ENCODE measurements at regions not wholly inside any gene's neighbourhood (a gene's known extent, or its start where the extent isn't known, plus 50 kb on each side); places are given as distances from the start of the nearest gene placed in this dataset.

- Histone ChIP-seq H3K9me3 (ENCODE audit: insufficient read depth, low read depth, low read length) (peaks cover 4% of the 10 kb centered on the region), H3K79me2 (ENCODE audit: insufficient read depth, low read length) (no peaks in the 10 kb centered on the region), H3K27me3 (ENCODE audit: insufficient read depth, low read length) (no peaks in the 10 kb centered on the region), H2AFZ (ENCODE audit: low read depth, low read length) (no peak overlapping the region), H4K20me1 (ENCODE audit: insufficient read depth, low read length) (no peaks in the 10 kb centered on the region), H3K4me1 (ENCODE audit: insufficient read depth, low read length) (no peaks in the 10 kb centered on the region), H3K4me2 (ENCODE audit: low read length) (no peak overlapping the region), H3K27ac (ENCODE audit: low read depth, low read length) (no peak overlapping the region), H3K36me3 (ENCODE audit: insufficient read depth, low read length) (no peaks in the 10 kb centered on the region), H3K4me3 (ENCODE audit: insufficient read depth, low read depth, low read length) (no peak overlapping the region), H3K9ac (ENCODE audit: low read length) (no peak overlapping the region)
- H3K4me1 Mint-ChIP-seq (ENCODE audit: low read depth, unreplicated experiment), result peaks cover 3% of the 10 kb centered on the region
- DNase-seq (ENCODE audit: low read depth), result no peak
- H3K9me3 Mint-ChIP-seq (ENCODE audit: unreplicated experiment), result no peaks in the 10 kb centered on the region
- TF ChIP-seq CTCF (IDR thresholded peaks at IDR 0.05; ENCODE audit: insufficient read depth, low read depth, low read length), result no peak
- TF ChIP-seq EZH2 (IDR thresholded peaks at IDR 0.05; ENCODE audit: insufficient read depth, low read length), result no peak
- H3K36me3 Mint-ChIP-seq (ENCODE audit: low read depth, unreplicated experiment), result no peaks in the 10 kb centered on the region
- H3K27me3 Mint-ChIP-seq (ENCODE audit: low read depth, unreplicated experiment), result peaks cover 7% of the 10 kb centered on the region
- no peak for FAIRE-seq
- H3K27ac Mint-ChIP-seq (ENCODE audit: unreplicated experiment), result no peak overlapping the region
- H3K4me3 Mint-ChIP-seq (ENCODE audit: unreplicated experiment), result no peak overlapping the region
Observed at GRCh38 chr2:117407746-117408145, 406.7 kb upstream of the DDX18 start.

- Mint-ChIP-seq H3K27me3 (ENCODE audit: low read depth, unreplicated experiment) (peaks cover 7% of the 10 kb centered on the region), H3K36me3 (ENCODE audit: low read depth, unreplicated experiment) (no peaks in the 10 kb centered on the region), H3K4me1 (ENCODE audit: low read depth, unreplicated experiment) (peaks cover 6% of the 10 kb centered on the region), H3K27ac (ENCODE audit: unreplicated experiment) (no peak overlapping the region), H3K9me3 (ENCODE audit: unreplicated experiment) (peaks cover 4% of the 10 kb centered on the region), H3K4me3 (ENCODE audit: unreplicated experiment) (no peak overlapping the region)
- Histone ChIP-seq H4K20me1 (ENCODE audit: insufficient read depth, low read length) (no peaks in the 10 kb centered on the region), H2AFZ (ENCODE audit: low read depth, low read length) (no peak overlapping the region), H3K27me3 (ENCODE audit: insufficient read depth, low read length) (no peaks in the 10 kb centered on the region), H3K36me3 (ENCODE audit: insufficient read depth, low read length) (no peaks in the 10 kb centered on the region), H3K9me3 (ENCODE audit: insufficient read depth, low read depth, low read length) (peaks cover 4% of the 10 kb centered on the region), H3K27ac (ENCODE audit: low read depth, low read length) (no peak overlapping the region), H3K79me2 (ENCODE audit: insufficient read depth, low read length) (no peaks in the 10 kb centered on the region), H3K9ac (ENCODE audit: low read length) (no peak overlapping the region), H3K4me3 (ENCODE audit: insufficient read depth, low read depth, low read length) (no peak overlapping the region), H3K4me1 (ENCODE audit: insufficient read depth, low read length) (no peaks in the 10 kb centered on the region), H3K4me2 (ENCODE audit: low read length) (no peak overlapping the region)
- FAIRE-seq (no peak), DNase-seq (ENCODE audit: low read depth) (no peak)
- TF ChIP-seq CTCF (IDR thresholded peaks at IDR 0.05; ENCODE audit: insufficient read depth, low read depth, low read length) (no peak), EZH2 (IDR thresholded peaks at IDR 0.05; ENCODE audit: insufficient read depth, low read length) (no peak)
Observed at GRCh38 chr2:117409443-117409842, 405.0 kb upstream of the DDX18 start.

- no peak overlapping the region for H3K4me3 Mint-ChIP-seq (ENCODE audit: unreplicated experiment)
- Histone ChIP-seq H3K27ac (ENCODE audit: low read depth, low read length) (no peak overlapping the region), H3K79me2 (ENCODE audit: insufficient read depth, low read length) (no peaks in the 10 kb centered on the region), H3K36me3 (ENCODE audit: insufficient read depth, low read length) (no peaks in the 10 kb centered on the region), H3K4me2 (ENCODE audit: low read length) (no peak overlapping the region), H4K20me1 (ENCODE audit: insufficient read depth, low read length) (no peaks in the 10 kb centered on the region), H3K27me3 (ENCODE audit: insufficient read depth, low read length) (no peaks in the 10 kb centered on the region), H3K9me3 (ENCODE audit: insufficient read depth, low read depth, low read length) (peaks cover 4% of the 10 kb centered on the region), H3K4me3 (ENCODE audit: insufficient read depth, low read depth, low read length) (no peak overlapping the region), H3K4me1 (ENCODE audit: insufficient read depth, low read length) (no peaks in the 10 kb centered on the region), H2AFZ (ENCODE audit: low read depth, low read length) (no peak overlapping the region), H3K9ac (ENCODE audit: low read length) (no peak overlapping the region)
- no peaks in the 10 kb centered on the region for H3K36me3 Mint-ChIP-seq (ENCODE audit: low read depth, unreplicated experiment)
- DNase-seq (ENCODE audit: low read depth) (no peak), FAIRE-seq (no peak)
- TF ChIP-seq CTCF (IDR thresholded peaks at IDR 0.05; ENCODE audit: insufficient read depth, low read depth, low read length), result no peak
- TF ChIP-seq EZH2 (IDR thresholded peaks at IDR 0.05; ENCODE audit: insufficient read depth, low read length), result no peak
- peaks cover 7% of the 10 kb centered on the region for H3K27me3 Mint-ChIP-seq (ENCODE audit: low read depth, unreplicated experiment)
- H3K9me3 Mint-ChIP-seq (ENCODE audit: unreplicated experiment), result peaks cover 5% of the 10 kb centered on the region
- no peak overlapping the region for H3K27ac Mint-ChIP-seq (ENCODE audit: unreplicated experiment)
- peaks cover 6% of the 10 kb centered on the region for H3K4me1 Mint-ChIP-seq (ENCODE audit: low read depth, unreplicated experiment)
Observed at GRCh38 chr2:117411983-117412382, 402.5 kb upstream of the DDX18 start.
